Stimulated activated CD4-positive, alpha-beta T cell treated with anti-CD3 and anti-CD28 coated beads, TNF-alpha, amount 100 ng/mL, for 24 hours (primary cell): ENCODE measurements at regions not wholly inside any gene's neighbourhood (a gene's known extent, or its start where the extent isn't known, plus 50 kb on each side); places are given as distances from the start of the nearest gene placed in this dataset.

Experiments
- DNase-seq, 3 experiments: peaks; one replicate each; pipeline ENCODE4 v3.0.0-alpha.2; 2020; ENCODE audit warnings: low read depth in 3 of 3

DNA sequence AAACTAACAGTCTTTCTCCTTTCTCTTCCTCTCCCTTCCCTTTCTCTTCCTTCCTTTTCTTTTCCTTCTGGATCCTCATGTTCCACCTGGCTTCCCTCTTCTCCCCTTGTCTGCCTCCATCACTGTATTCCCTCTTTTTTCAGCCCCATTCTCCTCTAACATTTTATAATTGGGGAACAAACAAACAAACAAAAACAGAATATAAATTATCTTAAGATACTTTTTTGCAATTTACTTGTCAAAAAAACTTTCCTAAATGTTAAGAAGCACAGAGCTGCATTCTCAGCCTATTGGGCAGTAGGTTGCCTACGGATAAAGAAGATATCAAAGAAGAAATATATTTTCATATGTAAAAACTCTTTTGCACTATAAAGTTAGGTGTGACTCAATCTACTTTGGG is 1382.2 kb upstream of the MIR17HG start:
- DNase-seq: no peak

GRCh38 chr13:89966524-89966923 is 1381.0 kb upstream of the MIR17HG start:
- no peak for DNase-seq

- DNase-seq: no peak
Measured at GRCh38 chr13:89967701-89968100, 1379.8 kb upstream of the MIR17HG start.

- no peak for DNase-seq
Measured at GRCh38 chr13:89968470-89968869, 1379.0 kb upstream of the MIR17HG start.

- DNase-seq: no peak
Measured at GRCh38 chr13:89970353-89970709, 1377.2 kb upstream of the MIR17HG start.

DNA sequence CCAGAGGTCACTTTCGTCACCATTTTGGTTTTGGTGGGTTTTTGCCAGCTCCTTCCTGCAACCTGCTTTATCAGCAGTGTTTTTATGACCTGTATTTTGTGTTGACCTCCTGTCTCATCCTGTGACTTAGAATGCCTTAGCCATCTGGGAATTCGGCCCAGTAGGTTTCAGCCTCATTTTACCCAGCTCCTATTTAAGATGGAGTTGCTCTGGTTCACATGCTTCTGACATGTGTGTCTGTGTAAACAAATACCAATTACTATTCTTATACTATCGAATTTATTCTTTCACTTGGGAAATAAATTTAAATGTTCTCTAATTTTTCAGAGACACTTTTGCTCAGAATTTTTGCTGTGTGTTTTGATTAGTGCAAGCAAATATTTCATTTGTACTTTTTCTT is 1370.3 kb upstream of the MIR17HG start:
- no peak for DNase-seq

DNA sequence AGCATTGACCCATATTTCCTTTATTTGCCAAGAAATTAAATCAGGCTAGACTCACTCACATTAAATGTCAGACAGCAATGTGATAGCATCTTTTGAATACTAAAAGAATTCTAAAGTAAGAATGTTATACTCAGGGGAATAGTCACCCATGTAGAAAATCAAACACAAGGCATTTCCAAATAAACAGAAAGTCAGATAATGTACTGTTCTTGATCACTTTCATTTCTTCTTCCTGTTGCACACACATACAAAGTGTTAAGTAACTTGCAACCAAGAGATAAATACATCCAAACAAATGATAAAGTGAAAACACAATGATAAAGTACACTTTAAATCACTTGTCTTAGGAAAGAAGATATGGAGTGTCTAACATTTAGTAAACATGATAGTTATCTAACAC is 1366.6 kb upstream of the MIR17HG start:
- DNase-seq: no peak

DNA sequence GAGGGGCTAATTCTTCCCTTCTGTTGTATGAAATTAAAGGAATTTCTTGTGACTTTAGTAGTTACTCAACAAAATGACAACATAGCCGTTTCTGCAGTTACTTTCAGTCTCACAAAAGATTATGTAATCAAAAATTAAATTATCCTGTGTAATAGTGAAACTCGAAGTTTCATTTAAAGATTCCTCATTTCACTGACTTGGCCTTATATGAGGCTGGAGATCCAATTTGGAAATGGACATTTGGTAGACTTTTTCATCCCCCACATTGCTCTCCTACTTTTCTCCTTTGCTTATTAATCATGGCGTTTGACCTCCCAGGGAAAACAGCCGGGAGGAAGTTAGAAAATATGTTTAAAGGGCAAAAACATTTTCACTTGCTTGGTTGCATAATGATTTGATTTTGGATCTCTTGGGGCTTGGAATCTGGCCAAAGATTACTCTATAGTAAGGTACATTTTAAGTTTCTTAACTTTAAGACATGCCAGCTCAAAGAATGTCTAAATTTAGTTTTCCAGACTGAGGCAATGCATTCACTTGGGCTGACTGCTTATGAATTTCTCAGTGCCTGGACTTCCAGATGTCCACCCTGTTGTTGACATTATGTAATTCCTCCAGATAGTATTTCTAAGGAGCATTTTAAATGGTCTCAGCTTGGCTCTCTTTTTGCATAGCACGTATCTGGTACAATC is 1364.9 kb upstream of the MIR17HG start:
- DNase-seq: no peak

GRCh38 chr13:89988206-89988605 is 1359.3 kb upstream of the MIR17HG start:
- no peak for DNase-seq

GRCh38 chr13:90003566-90003965 is 1343.9 kb upstream of the MIR17HG start:
- DNase-seq: no peak

DNA sequence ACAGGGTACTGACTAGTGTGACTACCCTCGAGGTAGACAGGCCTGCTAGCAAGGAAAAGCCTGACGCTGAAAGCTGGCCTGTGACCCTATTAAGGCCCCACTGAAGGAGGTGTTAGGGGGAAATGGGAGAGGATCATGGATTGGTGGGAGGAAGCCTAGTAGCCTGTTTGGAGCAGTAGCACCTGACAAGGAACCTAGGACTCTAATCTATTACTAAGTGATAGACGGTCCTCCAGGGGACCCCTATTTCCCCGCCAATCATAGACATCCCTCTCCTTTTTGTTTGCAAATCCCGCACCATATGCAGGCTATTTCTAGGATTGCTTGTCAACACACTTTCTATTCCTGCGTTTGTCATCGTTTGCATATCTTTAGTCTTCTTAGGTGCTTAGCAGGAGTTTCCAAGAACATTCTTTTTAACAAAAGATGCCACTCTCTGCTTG is 1338.8 kb upstream of the MIR17HG start:
- no peak for DNase-seq

DNA sequence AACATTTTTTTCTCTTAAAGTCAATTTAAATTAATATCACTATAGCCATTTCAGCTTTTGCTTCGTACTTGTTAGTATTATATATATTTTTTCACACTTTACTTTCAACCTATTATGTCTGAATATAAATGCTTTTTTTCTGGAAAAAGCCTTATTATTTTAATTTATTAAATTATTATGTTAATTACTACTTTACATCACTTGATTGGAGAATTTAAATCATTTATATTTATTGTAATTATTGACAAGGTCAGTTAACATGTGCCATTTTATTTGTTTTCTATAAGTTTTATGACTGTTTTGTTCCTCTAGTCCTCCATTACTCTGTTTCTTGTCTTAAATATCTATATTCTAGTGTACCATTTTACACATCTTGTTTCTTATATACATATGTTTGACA is 1333.4 kb upstream of the MIR17HG start:
- no peak for DNase-seq

DNA sequence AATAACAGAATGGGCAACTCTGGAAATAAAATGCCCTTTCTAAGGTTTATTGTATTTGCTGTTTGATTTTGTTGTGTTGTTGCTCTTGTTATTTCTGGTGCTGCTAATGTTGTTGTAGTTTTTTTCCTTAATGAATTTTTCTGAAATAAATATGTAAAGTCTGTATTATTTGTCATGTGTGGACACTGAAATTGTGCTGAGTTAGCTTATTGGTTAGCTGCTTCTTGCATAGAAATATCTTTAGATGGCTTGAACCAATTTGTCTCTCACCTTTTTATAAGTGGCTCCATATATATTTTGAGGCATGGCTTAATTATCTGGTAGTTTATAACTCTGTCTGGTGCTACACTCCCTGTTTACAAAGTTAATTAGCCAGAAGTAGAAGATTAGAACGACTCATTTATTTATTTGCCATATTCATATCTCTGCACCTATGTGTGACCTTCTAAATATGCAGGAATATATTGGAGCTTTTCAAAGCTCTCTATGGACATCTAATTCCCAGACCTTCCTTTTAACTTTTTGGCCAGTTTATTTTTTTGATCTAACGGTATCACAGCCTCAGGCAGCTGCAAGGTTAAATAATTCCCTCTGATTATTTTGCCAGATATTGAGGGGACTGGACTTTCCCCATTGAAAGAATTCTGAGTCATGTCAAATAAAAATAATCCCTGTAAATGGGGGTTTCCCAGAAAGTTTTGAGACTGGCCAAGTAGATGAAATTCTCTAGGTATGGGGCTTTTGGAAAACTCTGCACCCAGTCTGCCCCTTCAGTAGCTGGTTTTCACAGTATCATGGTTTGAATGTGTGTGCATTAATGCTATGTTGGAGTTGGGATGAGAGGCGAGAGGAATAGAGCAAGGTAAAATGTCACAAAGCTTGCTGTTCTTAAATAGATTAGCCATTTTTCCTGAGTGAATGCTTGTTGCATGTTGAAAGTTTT is 1331.7 kb upstream of the MIR17HG start:
- no peak for DNase-seq

GRCh38 chr13:90016688-90017087 is 1330.8 kb upstream of the MIR17HG start:
- DNase-seq: no peak

- no peak for DNase-seq
Measured at GRCh38 chr13:90020536-90021070, 1326.9 kb upstream of the MIR17HG start.

DNA sequence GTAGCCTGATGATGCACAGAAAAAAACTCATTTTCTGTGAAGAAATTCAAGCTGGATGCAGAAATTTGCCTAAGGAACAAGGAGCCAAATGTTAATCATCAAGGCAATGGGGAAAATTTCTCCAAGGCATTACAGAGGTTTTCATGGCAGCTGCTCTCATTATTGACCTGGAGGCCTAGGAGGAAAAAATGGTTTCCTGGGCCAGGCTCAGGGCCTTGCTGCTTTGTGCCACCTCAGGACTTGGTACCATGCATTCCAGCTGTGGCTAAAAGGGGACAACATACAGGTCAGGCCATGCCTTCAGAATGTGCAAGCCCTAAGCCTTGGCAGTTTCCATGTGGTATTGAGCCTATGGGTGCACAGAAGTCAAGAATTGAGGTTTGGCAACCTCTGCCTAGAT is 1320.1 kb upstream of the MIR17HG start:
- DNase-seq: no peak

DNA sequence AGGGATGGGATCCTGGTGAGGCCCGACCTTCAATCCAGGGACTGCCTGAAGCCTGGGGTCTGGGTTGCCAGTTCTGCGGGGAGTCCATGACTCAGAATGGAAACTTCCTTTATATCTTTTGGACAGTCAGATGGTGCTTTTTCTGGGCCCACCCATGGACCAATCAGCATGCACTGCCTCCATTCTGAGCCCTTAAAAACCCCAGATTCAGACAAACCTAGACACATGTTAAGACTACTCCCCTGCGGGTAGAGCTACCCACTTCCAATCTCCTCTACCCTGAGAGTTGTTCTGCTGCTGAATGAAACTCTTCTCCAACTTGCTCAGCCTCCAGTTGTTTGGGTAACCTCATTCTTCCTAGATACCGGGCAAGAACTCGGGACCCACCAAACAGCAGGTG is 1315.2 kb upstream of the MIR17HG start:
- DNase-seq: no peak

DNA sequence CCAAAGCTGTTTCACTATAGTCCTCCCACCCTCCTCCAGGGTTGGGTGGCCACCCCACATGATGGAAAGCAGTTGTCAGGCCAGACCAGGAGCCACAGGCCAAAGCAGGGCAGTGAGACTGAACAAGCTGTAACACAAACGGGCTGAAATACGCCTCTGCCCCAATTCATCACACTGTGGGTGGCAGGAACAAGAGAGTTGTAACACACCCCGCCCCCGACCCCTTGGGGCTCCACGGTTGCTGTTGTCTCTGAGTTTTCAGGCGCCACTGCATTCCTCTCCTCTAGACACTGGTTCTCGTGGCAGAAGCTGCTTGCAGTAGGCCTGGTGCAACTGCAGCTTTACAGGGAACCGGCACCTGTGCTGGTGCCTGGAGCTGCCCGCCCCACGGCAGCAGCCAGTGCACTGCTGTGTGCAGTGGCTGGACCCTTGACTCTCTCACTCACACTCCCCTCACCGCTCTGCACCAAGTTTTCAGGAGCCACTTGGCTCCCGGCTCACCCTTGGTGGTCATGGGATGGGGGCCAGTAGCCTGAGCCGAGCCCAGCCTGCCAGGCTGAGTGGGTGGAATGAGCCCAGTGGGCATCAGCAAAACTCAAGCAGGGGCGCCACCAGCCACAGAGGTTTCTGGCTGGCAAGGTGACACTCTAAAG is 1314.5 kb upstream of the MIR17HG start:
- DNase-seq: no peak

DNA sequence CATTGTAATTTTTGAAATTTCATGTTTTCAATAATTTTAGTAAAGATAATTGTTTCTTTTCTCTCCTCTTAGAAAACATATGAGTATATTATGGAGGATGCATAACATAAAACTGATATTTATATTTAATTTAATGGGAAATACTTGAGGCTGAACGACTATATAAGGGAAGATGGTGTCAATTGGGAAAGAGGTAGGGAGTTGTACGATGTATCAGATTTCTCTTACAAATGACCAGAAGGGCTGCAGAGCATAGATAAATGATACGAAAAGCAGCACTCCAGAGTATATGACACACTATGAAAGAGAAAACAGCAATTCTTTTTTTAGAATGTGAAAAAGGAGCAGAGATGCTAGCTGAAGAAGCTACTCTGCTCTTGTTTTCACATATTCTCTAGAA is 1308.0 kb upstream of the MIR17HG start:
- no peak for DNase-seq

DNA sequence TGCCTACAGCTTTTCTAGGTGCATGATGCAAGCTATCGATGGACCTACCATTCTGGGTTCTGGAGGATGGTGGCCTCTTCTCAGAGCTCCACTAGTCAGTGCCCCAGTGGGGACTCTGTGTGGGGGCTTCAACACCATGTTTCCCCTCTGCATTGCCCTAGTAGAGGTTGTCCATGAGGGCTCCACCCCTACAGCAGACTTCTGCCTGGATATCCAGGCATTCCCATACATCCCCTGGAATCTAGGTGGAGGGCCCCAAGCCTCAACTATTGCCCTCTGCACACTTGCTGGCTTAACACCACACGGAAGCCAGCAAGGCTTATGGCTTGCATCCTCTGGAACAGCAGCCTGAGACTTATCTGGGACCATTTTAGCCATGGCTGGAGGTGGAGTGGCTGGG is 1299.9 kb upstream of the MIR17HG start:
- no peak for DNase-seq

DNA sequence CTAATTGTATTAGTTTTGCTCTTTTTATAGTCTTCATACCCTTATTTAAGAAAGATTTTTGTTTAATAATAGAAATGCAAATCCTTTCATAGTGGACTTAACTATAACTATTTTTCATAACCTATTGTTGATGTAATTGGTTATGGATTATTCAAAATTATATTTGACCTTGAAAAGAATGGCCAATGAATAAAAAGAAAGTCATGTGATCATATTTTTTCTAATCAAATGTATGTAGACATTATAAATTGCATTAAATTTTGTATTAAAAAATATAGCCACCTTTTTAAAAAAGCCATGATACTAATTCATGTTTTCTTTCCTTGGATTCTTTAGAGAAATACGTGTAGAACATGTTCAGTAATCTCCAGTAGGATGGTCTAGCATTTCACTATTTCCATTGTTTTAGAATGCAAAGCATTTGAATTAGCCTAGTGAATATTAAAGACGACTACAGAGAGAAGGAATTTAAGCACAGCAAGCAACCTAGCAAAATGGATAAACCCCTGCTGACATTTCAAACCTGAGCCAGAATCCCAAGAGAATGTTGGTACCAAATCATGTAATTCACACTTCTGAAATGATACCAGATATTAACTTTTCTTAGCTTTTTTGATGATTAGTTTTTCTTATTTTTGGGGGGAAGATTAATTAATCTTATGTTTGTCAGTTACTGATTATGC is 1297.4 kb upstream of the MIR17HG start:
- DNase-seq: no peak

DNA sequence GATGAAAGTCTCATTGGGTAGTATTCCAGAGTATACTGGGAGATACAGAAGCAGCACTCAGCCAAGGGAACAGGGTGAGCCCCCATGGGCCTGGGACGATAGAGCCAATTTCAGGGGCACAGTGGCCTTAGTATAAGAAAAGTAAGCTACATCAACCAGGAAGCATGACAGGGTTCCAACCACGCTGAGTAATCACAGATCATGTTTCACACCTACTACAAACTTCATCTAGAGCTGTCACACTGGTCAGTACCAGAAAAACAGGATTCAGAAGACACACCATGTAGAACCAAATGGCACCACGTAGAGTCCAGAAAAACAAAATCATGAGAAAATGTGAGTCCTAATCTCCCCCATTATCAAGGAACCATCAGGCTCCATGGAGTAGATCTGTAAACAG is 1292.4 kb upstream of the MIR17HG start:
- no peak for DNase-seq
